ENCODE measurements at regions not wholly inside any gene's neighbourhood (a gene's known extent, or its start where the extent isn't known, plus 50 kb on each side); places are given as distances from the start of the nearest gene placed in this dataset.

DNA sequence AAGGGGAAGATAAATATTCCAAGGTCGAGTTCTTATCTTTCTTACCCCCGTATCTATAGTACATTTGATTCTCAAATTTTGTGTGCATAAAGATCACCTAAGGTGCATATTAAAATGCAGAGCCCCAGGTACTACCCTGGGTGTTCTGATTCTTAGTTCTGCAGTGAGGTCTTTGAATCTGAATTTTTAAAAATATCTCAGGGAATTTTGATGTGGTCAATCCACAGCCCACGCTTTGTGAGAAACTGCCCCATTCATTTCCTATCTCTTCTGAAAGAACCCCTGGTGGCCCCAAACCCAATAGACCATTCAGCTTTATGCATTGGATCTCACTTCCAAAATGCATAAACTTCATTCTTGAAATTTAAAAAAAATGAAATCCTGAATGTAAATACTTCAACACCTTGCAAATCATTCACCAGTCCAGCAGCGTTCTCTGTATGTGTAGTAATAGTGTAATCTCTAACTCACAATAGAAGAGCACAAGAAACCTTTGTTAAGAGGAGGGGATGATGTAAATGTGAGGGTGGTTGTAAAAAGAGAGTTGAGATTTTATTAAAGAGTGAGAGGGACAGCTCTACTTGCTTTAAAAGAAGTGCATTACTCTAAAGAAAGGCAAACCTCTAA, 108.8 kb upstream of the ZP4 start:
- TF ChIP-seq, protein P1, sequence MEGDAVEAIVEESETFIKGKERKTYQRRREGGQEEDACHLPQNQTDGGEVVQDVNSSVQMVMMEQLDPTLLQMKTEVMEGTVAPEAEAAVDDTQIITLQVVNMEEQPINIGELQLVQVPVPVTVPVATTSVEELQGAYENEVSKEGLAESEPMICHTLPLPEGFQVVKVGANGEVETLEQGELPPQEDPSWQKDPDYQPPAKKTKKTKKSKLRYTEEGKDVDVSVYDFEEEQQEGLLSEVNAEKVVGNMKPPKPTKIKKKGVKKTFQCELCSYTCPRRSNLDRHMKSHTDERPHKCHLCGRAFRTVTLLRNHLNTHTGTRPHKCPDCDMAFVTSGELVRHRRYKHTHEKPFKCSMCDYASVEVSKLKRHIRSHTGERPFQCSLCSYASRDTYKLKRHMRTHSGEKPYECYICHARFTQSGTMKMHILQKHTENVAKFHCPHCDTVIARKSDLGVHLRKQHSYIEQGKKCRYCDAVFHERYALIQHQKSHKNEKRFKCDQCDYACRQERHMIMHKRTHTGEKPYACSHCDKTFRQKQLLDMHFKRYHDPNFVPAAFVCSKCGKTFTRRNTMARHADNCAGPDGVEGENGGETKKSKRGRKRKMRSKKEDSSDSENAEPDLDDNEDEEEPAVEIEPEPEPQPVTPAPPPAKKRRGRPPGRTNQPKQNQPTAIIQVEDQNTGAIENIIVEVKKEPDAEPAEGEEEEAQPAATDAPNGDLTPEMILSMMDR (IDR thresholded peaks at IDR 0.05) = no peak
- Histone ChIP-seq H3K27me3 (no peaks in the 10 kb centered on the region), H3K9me3 (no peaks in the 10 kb centered on the region), H3K4me3 (ENCODE audit: low read depth in 1 of 2, low read length in 1 of 2) (no peak overlapping the region), H3K4me1 (ENCODE audit: control insufficient read depth in 1 of 2, insufficient read depth in 1 of 2, low read depth in 1 of 2, low read length in 1 of 2) (no peaks in the 10 kb centered on the region), H3K36me3 (no peaks in the 10 kb centered on the region), H3K27ac (no peak overlapping the region)

DNA sequence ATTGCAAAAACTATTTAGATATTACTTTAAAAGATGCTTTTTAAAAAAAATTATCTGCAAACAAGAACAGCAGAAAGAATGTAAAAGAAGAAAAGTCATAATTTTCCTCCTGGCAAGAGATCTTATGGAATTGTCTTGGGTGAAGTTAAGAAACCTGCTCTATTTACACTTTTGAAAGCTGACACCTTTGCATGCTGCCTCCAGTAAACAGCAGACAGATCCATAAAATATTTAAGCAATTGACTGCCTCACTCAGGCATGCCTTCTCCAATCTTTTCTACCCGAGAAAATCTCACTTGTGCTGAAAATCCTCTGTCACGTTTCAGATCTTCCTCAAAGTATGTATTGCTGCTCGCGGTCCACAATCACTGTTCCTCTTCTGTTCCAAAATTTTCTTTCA, 107.9 kb upstream of the ZP4 start:
- H3K36me3 ChIP-seq = no peaks in the 10 kb centered on the region
- TF ChIP-seq, protein P1 (IDR thresholded peaks at IDR 0.05) = no peak
- H3K27ac ChIP-seq = no peak overlapping the region
- H3K9me3 ChIP-seq = no peaks in the 10 kb centered on the region
- H3K4me3 ChIP-seq (ENCODE audit: low read depth in 1 of 2, low read length in 1 of 2) = no peak overlapping the region
- no peaks in the 10 kb centered on the region for H3K4me1 ChIP-seq (ENCODE audit: control insufficient read depth in 1 of 2, insufficient read depth in 1 of 2, low read depth in 1 of 2, low read length in 1 of 2)
- H3K27me3 ChIP-seq = no peaks in the 10 kb centered on the region

DNA sequence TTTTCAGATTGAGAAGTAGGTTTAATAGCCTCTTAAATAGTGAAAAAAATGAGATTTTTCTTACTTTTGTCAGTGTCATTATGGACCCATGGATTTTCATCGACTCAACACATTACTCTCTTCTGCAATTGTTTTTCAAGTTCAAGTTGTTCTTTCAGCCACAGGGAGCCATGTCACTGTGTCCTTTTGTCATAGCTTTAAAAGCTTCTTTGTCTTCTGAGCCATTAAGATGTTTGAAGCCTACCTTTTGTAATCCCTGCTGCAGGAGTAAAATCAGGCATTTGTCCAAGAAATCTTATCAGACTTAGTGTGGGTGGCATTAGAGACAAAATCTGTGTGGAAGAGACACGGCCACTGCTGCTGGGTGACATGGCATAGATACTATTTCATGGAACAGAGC, 92.8 kb upstream of the ZP4 start:
- Histone ChIP-seq H3K27ac (no peak overlapping the region), H3K36me3 (no peaks in the 10 kb centered on the region), H3K4me3 (ENCODE audit: low read depth in 1 of 2, low read length in 1 of 2) (no peak overlapping the region), H3K27me3 (no peaks in the 10 kb centered on the region), H3K4me1 (ENCODE audit: control insufficient read depth in 1 of 2, insufficient read depth in 1 of 2, low read depth in 1 of 2, low read length in 1 of 2) (no peaks in the 10 kb centered on the region), H3K9me3 (no peaks in the 10 kb centered on the region)
- TF ChIP-seq, protein P1 (IDR thresholded peaks at IDR 0.05) = no peak

DNA sequence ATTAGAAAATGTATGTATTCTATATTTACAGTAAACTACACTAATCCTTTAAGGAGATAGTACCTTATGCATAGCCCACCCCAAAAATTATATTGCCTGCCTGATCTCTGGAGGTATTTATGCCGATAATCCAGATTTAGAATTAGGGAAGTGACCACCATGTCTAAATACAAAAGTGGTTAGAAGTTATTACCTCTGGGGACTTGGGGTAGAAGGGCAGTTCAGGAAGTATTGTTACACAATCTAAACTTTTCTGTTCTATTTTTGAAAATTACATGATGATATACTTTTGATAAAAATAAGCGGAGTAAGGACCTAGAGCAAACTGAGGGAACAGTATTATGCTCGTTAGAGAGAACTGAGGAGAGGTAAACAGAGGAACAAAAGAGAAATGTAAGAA, 90.5 kb upstream of the ZP4 start:
- Histone ChIP-seq H3K27me3 (no peaks in the 10 kb centered on the region), H3K4me1 (ENCODE audit: control insufficient read depth in 1 of 2, insufficient read depth in 1 of 2, low read depth in 1 of 2, low read length in 1 of 2) (no peaks in the 10 kb centered on the region)
- TF ChIP-seq, protein P1 (IDR thresholded peaks at IDR 0.05) = no peak

DNA sequence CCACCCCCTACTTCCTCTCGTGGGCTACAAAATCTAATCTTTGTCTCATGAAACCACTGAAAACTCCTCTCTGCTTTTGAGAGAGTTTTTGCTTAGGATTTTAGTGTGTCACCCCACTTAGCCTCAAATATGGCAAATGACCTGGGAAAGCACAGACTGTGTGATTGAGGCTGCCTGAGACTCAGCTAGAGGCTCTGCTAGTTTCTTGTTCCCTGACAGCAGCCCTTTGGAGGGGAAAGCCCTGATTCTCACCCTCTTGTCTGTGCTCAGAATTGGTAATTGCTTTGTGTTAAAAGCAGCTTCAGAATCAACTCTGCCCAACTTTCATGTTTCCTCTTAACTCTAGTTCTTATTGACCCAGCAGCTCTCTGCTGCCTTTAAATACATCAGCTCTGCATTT, 85.6 kb upstream of the ZP4 start:
- Histone ChIP-seq H3K9me3 (no peaks in the 10 kb centered on the region), H3K4me1 (ENCODE audit: control insufficient read depth in 1 of 2, insufficient read depth in 1 of 2, low read depth in 1 of 2, low read length in 1 of 2) (no peaks in the 10 kb centered on the region), H3K36me3 (no peaks in the 10 kb centered on the region), H3K27ac (no peak overlapping the region), H3K27me3 (no peaks in the 10 kb centered on the region), H3K4me3 (ENCODE audit: low read depth in 1 of 2, low read length in 1 of 2) (no peak overlapping the region)
- TF ChIP-seq, protein P1 (IDR thresholded peaks at IDR 0.05) = no peak

More for the DNA sequence above, 90.5 kb upstream of the ZP4 start:
- no peak overlapping the region for H3K4me3 ChIP-seq (ENCODE audit: low read depth in 1 of 2, low read length in 1 of 2)
- H3K9me3 ChIP-seq = no peaks in the 10 kb centered on the region
- H3K36me3 ChIP-seq = no peaks in the 10 kb centered on the region
- H3K27ac ChIP-seq = no peak overlapping the region

All from neutrophil (primary cell).